HG03139 (cell line): ENCODE measurements at regions not wholly inside any gene's neighbourhood (a gene's known extent, or its start where the extent isn't known, plus 50 kb on each side); places are given as distances from the start of the nearest gene placed in this dataset.

Experiments used
- ATAC-seq: cut with Tn5 transposase; IDR thresholded peaks from one replicate; pipeline ENCODE4 v1.9.1; 2021; ENCODE audit not compliant: unreplicated experiment

GRCh38 chr9:8095672-8096086, 296.1 kb upstream of the DMAC1 start:
- ATAC-seq, result no peak

- ATAC-seq, result no peak
These were observed 288.9 kb upstream of the DMAC1 start for GRCh38 chr9:8088477-8088876.

- ATAC-seq, result no peak
These were observed 286.4 kb upstream of the DMAC1 start for GRCh38 chr9:8085986-8086385.

- ATAC-seq, result no peak
These were observed 279.1 kb upstream of the DMAC1 start for GRCh38 chr9:8078641-8079140.

DNA sequence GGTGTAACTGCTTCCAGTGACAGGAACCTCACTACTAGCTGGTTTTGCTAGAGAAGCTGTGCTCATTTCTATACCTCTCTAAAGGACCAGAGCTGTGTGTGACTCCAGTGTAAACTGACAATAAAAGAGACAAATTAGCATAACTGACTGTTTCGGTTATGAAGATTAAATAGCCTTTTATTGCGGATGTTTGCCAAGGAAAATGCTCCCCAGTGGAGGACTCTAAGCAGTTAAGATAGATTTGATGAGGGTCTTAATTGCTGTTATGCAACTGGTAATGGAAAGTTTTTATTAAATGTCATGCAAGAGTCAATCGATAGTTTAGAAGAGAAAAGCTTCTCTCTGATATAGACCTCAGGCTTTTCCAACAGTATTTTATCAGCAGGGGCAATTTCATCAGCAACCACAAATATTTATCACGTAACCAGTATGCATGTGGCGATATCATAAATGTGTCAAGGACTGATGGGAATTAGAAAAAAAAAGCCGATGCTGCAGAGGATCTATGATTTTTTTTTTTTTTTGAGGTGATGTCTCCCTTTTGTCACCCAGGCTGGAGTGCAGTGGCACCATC, 275.2 kb upstream of the DMAC1 start:
- ATAC-seq, result no peak

DNA sequence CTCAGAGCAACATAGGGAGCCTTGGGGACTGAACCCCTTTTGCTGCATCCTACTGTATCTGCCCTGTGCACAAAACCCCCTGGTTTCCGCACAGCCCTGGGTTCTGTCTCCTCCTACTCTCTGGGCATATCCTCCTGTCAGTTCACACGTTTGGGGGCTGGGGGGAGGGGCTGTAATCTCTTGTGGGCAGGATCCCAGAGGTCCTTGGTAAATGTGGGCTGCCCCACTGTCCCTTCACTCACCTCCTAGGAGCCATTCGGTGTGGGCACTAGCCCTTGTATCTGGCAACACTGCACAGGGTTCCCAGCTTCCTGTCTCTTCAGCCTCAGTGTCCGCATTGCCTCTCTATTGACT, 271.8 kb upstream of the DMAC1 start:
- ATAC-seq, result no peak

DNA sequence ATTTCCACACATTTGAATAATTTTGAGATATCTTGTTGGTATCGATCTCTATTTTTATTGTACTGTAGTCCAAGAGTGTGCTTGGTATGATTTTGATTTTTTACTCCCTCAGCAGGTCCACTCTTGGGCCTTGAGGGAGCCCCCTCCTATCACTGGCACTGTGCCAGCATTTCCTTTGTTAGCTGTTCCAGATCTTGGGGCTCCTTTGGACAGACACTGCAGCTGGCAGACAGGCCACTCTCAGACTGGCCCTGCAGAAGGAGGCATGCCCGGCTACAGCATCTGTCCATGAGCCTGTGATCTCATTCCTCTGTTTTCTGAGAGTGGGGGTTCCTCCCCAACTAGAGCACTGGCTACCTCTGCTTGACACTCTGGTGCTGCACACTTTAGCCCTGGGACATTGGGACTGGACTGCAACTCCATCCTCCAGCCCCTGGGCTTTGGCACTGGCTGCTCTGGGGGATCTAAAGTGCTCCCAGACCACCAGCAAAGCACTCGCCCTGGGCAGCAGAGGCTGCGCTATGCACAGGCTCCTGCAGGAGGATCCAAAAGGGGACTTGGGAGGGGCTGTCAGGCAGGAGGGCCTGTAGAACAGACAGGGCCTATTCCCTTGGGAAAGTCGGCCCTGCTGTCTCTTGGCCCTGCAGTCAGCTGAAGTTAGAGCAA, 271.3 kb upstream of the DMAC1 start:
- no peak for ATAC-seq

DNA sequence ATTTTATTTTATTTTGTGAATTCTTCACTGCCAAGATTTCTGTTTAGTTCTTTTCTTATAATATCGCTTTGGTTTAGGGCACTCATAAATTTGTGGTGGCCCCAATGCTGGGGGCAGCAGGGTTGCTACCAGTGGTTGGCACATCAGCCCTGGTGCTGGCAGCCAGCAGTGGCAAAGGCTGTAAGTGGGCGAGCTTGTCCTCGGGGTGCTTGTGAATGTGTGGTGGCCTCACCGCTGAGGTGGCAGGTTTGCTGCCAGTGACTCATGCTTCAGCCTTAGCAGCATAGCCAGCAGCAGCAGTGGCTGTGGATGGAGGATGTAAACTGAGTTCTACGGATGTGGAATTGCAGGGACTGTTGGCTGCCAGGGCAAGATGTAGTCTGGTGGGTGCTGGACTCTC, 262.9 kb upstream of the DMAC1 start:
- ATAC-seq, result no peak

GRCh38 chr9:8053501-8053900, 253.9 kb upstream of the DMAC1 start:
- ATAC-seq, result no peak

GRCh38 chr9:8052991-8053390, 253.4 kb upstream of the DMAC1 start:
- no peak for ATAC-seq

DNA sequence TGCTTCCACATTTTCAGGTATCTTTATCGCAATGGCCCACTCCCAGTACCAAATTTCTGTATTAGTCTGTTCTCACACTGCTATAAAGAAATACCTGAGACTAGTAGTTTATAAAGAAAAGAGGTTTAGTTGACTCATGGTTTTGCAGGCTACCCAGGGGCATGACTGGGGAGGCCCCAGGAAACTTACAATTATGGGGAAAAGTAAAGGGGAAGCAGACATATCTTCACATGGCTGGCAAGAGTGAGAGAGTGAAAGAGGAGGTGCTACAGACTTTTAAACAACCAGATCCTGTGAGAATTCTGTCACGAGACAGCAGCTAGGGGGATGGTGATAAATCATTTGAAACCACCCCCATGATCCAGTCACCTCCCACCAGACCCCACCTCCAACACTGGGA, 238.2 kb upstream of the DMAC1 start:
- no peak for ATAC-seq

- ATAC-seq, result no peak
These were observed 237.4 kb upstream of the DMAC1 start for GRCh38 chr9:8036914-8037524.

- no peak for ATAC-seq
These were observed 234.2 kb upstream of the DMAC1 start for GRCh38 chr9:8033794-8034193.

GRCh38 chr9:8030095-8030494, 230.5 kb upstream of the DMAC1 start:
- ATAC-seq, result no peak

DNA sequence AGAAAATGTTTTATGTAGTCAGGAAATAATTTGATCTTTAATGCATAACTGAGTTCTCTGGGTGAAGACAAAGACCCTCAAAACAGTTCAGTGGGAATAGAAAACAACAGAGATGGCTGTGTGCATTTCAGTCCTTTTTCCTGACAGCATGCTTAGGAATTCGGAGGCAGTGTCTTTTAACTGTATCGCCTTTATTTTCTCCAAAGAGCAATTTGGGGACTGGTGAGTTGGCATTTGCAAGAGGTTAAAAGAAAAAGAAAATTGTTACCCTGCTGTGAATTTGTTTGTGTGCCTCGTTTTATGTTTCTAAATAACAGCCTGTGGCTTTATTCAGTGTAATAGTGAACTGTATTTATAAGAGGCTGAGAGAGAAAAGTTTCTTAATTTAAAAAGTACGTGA, 227.8 kb upstream of the DMAC1 start:
- no peak for ATAC-seq

GRCh38 chr9:8025551-8025950, 226.0 kb upstream of the DMAC1 start:
- no peak for ATAC-seq

GRCh38 chr9:8020186-8020585, 220.6 kb upstream of the DMAC1 start:
- no peak for ATAC-seq

GRCh38 chr9:8019636-8020035, 220.1 kb upstream of the DMAC1 start:
- no peak for ATAC-seq

- ATAC-seq, result no peak
These were observed 215.6 kb upstream of the DMAC1 start for GRCh38 chr9:8014997-8015682.

DNA sequence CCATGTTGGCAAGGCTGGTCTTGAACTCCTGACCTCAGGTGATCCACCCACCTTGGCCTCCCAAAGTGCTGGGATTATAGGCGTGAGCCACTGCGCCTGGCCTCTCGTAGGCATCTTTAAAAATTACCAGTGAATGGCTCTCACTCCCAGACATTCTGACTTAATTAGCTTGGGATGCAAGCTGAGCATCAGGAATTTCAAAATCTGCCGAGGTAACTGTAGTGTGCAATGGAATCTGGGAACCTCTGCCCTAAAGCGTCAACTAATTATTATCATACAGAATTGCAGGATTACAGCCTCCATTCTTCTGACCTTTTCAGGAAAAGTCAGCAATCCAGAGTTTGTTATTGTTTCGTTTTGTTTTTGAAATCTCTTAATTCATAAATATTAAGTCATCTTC, 213.4 kb upstream of the DMAC1 start:
- ATAC-seq, result no peak

- ATAC-seq, result no peak
These were observed 212.4 kb upstream of the DMAC1 start for GRCh38 chr9:8011974-8012373.

- no peak for ATAC-seq
These were observed 197.0 kb upstream of the DMAC1 start for GRCh38 chr9:7996558-7996957.
